Right hindlimb (tissue), 1 donor: ENCODE measurements at regions not wholly inside any gene's neighbourhood (a gene's known extent, or its start where the extent isn't known, plus 50 kb on each side); places are given as distances from the start of the nearest gene placed in this dataset.

Experiments used
- DNase-seq: peaks from one replicate; pipeline ENCODE4 v3.0.0-alpha.2; 2018

DNA sequence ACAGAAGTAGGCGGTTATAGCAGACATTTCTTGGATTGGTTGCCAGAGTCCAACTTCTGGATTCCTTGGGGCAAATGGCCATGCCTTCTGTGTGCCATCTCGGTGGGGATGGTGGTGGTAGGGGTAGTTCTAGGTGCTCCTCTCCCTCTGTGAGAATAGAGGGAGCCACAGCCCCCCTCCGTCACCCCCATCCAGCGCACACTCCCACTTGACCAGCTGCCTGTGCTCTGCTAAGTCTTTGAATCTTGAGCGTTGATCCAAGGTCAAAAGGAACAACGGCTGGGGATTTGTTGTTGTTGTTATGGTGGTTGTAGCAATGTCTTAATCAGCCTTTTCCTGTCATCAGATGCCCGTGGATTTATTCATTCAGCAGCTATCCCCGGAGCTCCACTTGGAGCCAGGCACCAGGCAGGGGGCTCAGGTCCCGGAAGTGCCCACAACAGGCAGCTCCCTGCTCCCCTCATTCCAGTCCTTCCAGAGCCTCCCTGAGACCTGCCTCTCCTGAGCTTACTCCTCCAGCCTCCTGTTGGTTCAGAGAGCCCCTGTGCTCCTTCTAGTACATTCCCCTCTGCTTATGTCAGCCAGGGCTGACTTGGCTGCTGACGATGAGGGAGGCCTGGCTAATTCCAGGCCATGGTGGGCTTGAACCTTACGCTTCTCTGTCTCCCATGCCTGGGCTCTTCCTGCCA, 146.6 kb upstream of the WNT4 start:
- DNase-seq, result no peak

DNA sequence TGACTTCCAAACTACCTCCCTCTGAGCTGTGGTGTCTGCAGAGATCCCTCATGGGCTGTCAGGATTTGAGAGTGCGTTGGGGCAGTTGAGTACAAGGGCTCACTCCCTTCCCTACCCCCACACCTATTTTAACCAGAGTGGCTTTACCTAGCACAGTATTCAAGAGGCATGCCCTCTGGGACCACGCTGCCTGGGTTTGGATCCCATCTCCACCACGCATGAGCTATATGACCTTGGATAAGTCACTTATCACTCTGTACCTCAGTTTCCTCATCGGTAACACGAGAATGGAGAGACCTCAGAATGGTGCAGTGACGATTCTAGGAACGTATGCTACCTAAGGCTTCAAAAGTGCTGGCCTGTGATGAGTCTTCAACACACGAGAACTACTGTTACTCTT, 147.3 kb upstream of the WNT4 start:
- no peak for DNase-seq

DNA sequence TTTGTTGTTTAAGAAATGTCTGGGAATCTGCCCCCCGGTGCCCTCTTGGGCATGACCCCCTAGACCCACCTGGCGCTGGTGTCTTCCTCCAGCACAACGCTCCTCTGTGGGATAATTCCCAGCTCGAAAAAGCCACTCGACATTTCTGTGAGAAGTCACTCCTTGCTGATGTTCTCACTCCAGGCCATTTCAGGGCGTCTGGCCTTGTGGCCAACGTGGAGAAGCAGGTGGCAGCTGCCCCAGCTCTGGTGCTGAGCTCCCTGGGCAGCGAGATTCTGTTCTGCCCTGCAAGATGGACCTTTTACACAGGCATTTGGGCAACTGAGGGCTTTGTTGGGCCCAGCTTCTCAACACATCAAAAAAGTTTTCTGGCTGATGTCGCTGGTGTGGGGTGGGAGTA, 147.7 kb upstream of the WNT4 start:
- DNase-seq, result no peak

DNA sequence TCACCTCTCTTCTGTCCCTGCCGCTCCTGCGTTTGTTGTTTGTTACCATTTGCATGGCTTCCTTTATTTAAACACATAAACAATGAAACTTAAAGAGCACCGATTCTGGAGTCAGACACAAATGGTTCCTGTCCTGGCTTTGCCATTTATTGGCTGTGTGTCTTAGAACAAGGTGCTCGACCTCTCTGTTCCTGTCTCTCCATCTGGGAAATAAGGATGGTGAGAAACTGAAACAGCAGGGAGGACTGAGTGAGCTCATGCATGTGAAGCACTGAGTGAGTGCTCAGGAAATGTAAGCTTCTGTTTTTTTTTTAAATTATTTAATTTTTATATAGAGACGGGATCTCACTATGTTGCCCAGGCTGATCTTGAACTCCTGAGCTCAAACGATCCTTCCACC, 148.2 kb upstream of the WNT4 start:
- no peak for DNase-seq

DNA sequence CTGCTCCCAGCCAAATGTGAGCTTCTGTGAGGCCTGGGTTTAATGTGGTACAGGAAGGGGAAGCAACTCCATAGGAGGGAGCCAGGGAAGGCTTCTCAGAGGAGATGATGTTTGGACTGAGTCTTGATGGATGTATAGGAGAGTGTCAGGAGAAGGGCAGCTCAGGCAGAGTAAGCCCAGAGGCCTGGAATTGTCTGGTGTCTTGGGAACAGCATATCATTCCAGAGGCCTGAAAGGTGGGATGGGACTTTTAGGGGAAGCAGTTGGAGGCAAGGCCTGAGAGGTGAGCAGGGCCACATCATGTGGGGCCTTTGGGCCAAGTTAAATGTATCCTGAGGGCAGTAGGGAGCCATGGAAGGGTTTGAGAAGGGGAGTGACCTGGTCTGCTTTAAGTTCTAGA, 148.6 kb upstream of the WNT4 start:
- DNase-seq, result no peak

DNA sequence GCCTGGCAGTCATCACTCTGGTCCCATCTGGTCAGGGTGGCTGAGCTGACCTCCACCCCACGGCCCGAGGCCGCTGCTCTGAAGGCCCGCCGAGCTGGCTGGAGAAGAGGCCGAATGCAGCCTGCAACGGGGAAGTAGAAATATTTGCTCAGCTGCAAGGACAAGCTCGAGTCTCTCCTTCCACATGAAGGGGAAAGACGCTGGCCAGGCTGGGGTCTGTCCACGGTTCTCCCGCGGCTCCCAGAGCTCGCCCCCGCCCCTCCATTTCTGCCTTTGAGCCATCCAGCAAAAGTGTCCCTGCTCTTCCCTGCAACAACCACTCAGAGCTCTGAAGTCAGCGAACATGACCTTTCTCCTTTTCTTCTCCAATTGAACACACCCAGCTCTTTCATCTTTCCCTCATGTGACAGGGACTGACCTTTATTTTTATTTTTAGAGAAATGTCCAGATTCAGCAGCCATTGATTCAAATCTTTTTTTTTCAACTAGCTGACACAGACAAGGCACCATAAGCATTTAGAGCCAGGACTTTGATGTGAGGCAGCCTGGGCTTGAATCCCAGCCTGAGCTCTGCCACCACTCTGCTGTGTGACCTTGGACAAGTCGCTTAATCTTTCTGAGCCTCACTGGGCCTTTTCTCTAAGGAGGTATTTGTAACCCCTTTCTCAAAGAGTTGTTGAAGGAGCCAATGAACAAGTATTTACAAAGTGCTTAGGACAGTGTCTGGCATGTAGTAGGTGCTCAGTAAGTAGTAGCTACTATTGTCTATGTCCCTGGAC, 149.3 kb upstream of the WNT4 start:
- DNase-seq, result no peak

DNA sequence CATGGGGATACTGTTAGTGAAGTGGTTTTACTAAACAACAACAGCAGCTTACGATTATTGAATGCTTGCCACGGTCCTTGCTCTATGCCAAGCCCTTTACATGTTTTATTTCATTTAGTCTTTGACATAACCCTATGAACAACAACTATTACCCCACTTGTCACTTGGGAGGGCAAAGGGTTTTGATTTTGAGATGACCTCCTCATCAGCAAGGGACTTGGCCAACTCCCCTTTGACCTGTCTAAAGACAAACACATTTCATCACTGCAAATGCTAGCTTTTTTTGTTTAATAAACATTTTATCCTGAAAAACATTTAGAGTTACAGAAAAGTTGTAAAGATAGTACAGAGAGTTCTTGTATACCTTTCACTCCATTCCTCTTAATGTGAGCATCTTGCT, 152.5 kb upstream of the WNT4 start:
- DNase-seq, result no peak

DNA sequence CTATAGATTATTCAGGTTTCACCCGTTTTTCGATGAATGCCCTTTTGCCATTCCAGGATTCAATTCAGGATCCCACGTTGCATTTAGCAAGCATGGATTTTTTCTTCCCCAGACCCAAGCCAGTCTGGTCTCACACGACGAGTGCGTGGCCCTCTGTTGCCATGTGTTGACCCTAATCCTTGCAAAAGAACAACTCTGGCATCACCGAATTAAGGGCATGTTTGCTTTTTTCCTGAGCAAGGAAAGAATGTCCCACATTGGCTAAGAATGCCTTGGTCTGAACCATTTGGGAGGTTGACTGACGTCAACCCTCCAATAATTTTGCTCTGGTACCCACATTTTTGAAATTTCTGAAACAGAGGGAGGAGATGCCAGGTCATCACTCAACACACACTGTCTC, 153.0 kb upstream of the WNT4 start:
- DNase-seq, result no peak

DNA sequence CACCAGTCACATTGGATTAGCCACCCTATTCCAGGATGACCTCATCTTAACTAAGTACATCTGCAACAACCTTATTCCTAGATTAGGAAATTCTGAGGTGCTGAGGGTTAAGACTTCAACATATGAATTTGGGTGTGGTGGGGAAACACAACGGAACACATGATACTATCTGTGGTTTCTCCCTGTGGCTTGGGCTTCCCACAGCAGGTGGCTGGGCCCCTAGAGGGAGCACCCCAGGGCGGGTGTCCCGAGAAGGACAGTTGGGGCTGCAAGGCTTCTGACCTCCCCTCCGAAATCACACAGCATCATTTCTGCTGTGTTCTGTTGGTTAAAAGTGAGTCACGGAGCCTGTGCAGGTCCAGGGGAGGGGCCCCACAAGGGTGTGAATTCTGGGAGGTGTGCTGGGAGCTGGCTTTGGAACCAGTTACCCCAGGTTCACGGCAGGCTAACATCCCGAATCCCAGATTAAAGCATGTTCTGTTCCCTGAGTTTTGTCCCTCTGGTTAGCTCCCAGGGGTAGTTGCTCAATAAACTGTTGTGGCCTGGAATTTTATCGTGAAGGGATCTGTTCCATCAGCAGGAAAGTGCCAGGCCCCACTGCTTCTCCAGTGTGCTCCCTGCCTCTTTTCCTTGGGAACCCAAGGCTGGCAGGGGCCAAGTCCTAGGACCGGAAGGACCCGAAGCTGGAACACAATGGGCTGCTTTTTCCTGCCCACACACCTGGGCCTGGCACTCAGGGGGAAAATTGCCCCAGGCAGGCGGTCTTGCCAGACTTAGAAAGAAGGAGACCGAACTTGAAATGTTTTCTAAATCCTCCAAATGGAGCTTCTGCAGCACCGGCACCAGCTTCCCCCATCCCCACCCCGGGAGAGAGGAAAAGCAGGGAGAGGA, 154.0 kb upstream of the WNT4 start:
- no peak for DNase-seq

DNA sequence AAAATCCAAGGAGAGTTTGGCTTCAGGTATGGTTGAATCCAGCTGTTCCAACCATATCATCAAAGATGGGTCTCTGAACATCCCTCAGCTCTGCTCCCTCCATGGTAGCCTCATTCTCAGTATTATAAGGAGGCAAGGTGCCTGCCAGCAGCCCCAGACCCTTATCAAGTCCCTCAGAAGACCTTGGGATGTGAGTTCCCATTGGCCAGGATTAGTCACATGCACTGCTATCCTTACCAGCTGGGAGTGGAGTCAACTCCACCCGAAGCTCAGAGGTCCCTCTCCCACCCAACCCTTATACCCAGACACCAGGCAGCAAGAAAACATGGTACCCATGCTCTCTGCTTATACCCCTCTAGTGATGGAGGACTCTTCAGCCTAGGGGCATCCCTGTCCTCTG, 153.7 kb upstream of the ZBTB40 start:
- no peak for DNase-seq

DNA sequence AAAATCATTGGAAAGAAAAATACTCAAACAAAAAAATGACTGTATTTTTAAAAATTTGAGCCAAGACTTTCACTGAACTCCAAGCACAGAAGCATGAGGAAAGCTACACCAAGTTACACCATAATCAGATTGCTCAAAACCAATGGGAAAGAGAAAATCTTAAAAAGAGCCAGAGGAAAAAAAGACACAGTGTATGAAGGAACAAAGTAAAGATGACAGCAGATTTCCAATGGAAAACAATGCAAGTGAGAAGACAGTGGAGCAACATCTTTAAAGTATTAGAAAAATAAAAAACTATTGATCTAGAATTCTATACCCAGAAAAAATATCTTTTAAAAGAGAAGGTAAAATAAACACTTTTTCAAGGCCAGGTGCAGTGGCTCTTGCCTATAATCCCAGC, 147.8 kb upstream of the ZBTB40 start:
- DNase-seq, result no peak

DNA sequence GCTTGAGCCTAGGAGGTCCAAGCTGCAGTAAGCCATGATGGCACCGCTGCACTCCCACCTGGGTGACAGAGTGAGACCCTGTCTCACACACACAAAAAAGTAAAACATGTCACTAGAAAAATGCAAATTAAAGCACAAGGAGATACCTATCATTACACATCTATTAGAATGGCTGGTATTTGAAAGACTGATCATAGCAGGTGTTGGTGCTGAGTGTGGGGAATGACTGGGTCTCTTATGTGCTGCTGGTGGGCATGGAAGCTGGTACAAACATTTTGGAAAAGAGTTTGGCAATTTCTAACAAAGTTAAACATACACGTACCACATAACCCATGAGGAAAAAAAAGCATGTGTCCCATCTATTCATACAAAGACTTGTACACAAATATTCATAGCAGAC, 142.1 kb upstream of the ZBTB40 start:
- DNase-seq, result no peak

DNA sequence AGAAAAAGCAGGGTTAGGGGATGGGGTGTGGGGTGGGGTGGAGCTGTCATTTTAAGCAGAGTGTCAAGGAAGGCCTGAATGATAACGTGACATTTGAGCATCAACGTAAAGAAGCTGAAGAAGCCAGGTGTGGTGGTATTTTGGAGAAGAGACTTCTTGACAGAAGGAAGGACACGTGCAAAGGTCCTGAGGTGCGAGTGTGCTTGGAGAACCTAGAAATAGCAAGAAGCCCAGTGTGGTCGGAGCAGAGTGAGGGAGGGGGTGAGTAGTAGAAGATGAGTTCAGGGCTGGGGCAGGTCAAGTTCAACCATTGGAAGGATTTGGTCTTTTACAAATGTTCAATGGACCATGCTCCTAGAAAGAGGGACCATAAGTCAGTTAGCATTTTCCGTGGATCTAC, 140.2 kb upstream of the ZBTB40 start:
- no peak for DNase-seq

DNA sequence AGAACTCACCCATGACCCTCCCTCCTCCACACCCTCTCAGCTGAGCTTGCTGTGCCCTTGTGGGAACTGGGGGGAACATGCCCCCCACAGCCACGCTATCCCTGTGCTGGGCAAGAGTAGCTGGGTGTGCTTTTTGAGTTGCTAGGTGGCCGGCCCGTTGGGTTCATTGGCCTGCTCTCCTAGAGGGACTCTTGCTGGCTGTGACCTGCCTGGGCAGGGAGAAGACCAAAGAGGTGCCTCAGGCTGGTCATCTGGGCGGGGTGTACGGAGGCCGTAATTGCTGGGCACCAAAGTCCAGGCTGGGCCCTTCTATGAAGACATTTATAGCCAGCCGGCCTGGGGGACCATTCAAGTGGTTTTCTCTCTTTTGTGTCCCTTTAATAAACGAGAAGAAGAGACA, 138.3 kb upstream of the ZBTB40 start:
- no peak for DNase-seq

DNA sequence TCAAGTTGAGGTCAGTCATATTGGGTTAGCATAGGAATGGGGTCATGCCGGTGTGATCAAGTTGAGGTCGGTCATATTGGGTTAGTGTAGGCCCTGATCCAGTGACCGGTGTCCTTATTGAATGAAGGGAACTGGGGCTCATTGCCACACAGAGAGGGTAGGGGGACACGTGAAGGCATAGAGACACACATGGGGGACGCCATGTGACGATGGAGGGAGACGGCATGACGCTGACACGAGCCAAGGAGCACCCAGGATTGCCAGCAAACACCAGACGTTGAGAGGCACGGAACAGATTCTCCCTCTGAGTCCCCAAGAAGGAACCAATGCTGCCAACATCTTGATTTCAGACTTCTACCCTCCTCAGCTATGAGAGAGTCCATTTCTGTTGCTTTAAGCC, 136.9 kb upstream of the ZBTB40 start:
- no peak for DNase-seq

DNA sequence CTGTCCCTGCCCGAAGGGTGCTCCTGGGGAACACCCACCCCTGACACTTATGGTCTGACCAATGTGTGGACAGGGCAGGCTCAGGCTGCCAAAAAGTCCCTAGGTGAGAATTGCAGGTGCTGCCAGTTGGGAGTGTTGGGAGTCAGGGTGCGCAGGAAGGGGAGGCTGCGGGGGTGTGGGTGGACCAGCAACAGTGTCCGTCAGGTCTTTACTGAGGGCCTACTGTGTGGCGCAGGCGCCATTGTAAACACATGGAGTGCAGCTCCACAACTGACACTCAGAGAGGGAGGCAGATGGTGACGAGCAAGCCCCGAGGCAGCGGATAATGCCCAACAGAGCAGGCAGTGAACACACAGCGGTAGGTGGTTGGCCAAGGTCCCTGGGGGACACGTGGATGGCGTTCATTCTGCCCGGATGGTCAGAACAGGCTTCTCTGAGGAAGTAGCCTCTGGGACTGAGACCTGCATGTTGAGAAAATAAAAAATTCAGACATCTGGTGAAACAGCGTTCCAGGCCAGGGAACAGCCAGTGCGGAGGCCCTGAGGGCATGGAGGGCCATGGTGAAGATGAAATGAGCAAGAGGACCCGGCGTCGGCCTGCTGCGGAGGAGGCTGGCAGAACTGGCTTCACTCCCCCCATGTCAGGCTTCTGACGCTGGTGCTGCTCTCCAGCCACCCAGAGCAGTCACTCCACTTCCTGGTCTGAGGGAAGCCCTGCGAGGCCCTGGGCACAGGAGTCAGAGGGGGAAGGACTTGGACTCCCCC, 136.2 kb upstream of the ZBTB40 start:
- DNase-seq, result no peak

DNA sequence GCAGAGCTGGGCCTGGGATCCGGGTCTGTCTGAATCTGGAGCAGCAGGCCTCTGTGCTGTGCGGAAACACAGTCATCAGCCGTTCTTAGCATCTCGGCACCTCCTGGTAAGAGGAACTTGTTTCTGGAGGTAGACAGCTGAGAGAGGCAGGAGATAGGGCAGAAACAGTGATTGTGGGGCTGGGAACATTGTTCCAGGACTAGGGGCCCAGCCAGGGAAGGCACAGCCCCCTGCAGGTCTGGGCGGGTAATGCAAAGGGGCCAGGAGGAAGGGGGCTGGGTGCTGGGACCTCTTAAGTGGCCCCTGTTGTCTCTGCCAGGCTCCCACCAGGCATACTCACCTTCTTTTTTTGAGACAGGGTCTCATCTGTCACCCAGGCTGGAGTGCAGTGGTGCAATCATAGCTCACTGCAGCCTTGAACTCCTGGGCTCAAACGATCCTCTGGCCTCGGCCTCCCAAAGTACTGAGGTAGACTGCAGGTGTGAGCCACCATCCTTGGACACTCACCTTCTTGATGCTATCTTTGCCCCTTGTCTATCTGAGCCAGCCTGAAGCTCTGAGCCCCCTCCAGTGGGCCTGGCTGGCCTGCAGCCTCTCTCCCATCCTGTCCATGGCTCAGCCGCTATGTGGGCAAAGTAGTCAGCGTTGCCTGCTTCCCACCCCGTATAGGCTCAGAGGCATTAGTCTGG, 134.3 kb upstream of the ZBTB40 start:
- no peak for DNase-seq

DNA sequence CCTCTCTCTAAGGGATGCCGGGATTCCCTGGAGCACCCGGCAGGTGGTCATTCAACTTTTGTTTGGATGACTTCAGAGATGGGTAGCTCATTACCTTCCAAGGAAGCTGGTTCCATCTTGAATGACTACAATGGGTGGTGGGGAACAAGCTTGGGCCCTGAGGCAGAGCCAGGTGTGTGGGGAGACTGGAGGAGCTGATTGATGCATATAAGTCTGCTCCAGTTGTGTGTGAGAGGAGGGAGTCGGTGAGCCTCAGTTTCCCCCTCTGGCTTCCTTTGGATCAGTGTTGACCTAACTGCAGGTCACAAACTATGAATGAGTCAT, 133.8 kb upstream of the ZBTB40 start:
- DNase-seq, result no peak

DNA sequence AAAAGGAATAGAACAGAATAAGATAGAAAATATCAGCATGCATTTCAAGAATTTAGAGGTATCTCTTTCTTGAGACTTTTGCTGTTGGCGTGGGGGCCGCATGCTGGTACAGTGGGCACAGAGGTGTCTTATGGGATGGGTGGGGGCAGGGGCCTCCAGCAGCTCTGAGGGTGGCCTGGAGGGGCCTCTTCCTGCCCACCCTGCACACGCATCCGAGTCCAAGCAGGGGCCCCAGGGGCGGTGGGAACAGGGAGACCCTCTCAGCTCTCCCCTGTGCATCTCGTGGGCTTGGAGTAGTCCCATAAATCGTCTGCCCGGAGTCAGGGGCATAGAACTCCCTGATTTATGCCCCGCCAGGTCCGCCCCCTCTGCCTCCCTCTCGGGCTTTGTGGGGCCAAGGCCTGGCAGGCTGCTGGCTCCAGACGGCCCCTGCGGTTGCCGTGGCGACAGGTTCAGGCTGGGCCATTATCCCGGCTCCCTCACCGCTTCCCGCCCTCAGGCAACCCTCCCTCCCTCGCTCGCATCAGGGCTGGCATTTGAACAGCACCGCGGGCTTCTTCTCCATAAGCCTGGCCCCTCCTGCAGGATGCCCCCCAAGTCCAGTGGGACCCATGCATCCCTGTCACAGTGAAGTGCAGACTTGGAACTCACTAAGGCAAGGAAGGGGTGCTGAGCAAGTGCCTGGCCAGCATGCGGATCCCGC, 133.2 kb upstream of the ZBTB40 start:
- no peak for DNase-seq

DNA sequence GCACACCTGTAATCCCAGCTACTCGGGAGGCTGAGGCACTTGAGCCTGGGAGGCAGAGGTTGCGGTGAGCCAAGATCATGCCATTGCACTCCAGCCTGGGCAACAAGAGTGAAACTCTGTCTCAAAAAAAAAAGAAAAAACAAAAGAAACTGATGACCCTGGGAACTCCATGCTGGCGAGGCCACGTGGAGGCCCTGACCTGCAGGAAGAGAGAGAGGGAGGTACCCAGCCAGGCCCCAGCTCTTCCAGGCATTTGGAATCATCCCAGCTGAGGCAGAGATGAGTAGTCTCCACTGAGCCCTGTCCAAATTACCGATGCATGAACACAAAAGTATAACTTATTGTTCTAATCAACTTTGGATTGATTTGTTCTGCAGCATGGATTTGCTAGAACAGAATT, 132.0 kb upstream of the ZBTB40 start:
- DNase-seq, result no peak

DNA sequence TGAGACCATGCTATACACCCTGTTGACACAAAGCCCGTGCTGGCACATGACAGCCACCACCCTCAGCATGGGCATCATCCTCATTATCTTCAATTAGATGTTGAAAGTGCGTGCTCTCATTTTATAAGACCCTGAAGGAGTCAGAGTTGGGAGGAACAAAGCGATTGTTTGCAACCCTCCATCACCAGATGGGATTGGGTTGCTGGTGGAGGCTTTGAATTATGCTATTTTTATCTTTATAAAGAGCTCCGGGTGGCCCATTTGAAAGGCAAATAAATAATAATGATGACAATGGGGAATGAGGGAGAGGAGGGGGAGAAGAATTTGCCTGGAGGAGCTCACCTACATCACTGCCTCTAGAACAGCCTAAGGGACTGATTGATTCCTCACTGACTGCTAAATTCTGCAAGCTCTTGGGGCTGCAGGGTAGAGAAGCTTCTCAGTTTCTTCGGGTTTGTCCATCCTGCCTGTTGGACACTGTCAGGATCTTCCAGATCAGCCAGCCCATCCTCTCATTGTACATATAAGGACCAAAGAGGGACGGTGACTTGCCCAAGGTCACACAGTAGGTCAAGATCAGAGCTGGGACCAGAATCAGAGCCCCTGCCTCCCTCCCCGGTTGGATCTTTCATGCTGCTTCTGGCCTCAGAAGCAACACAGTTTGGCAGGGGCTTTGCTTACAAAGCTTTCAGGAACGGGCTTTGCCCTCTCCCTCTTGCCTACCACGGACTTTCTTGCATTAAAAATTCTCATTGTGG, 130.9 kb upstream of the ZBTB40 start:
- DNase-seq, result no peak
